NT2/D1 (cell line): ENCODE measurements at regions not wholly inside any gene's neighbourhood (a gene's known extent, or its start where the extent isn't known, plus 50 kb on each side); places are given as distances from the start of the nearest gene placed in this dataset.
A peak's percentile ranks its signal among the peaks of the same experiment; 100 is the strongest.
"Not testable (repeated sequence)": the region's sequence is repeated elsewhere in the genome, so short reads cannot be mapped to it uniquely, and the experiment has no call there.

ENCODE experiments used
- DNase-seq: peaks from one replicate; pipeline ENCODE4 v3.0.0-alpha.2; 2011; ENCODE audit warnings: low read depth, low spot score
- H3K27me3 ChIP-seq: 2 replicates; pipeline ENCODE4 v1.6.0; 2011; ENCODE audit warnings: mild to moderate bottlenecking; ENCODE audit not compliant: insufficient read length, insufficient read depth
- H3K36me3 ChIP-seq: 2 replicates; pipeline ENCODE4 v1.6.1; 2011; ENCODE audit warnings: mild to moderate bottlenecking, low read length, mixed read lengths; ENCODE audit not compliant: insufficient read depth, insufficient read length
- H3K4me1 ChIP-seq: 2 replicates; pipeline ENCODE4 v1.5.1; 2011; ENCODE audit not compliant: insufficient read depth, insufficient read length
- H3K4me3 ChIP-seq: 2 replicates; pipeline ENCODE4 v1.5.1; 2011; ENCODE audit warnings: low read depth; ENCODE audit not compliant: insufficient read length
- H3K9ac ChIP-seq: 2 replicates; pipeline ENCODE4 v1.6.0; 2011; ENCODE audit warnings: low read depth; ENCODE audit not compliant: insufficient read length
- H3K9me3 ChIP-seq: 2 replicates; pipeline ENCODE4 v1.5.1; 2011; ENCODE audit warnings: mild to moderate bottlenecking, low read length; ENCODE audit not compliant: insufficient read depth
- SUZ12 ChIP-seq: IDR thresholded peaks from 2 replicates; pipeline ENCODE4 v1.6.1; 2011; ENCODE audit not compliant: insufficient read length, insufficient read depth; ENCODE audit errors: extremely low read depth
- YY1 ChIP-seq: IDR thresholded peaks from 2 replicates; pipeline ENCODE4 v1.6.1; 2011; ENCODE audit not compliant: insufficient read length, insufficient read depth
- ZNF274 ChIP-seq: IDR thresholded peaks from 2 replicates; pipeline ENCODE4 v1.6.1; 2011; ENCODE audit warnings: mild to moderate bottlenecking, low read depth, low read length

GRCh38 chr12:127594351-127594970 lies 672.5 kb upstream of the TMEM132C start:
- no peaks in the 10 kb centered on the region for H3K9me3 ChIP-seq
- H3K4me1 ChIP-seq = no peaks in the 10 kb centered on the region
- TF ChIP-seq YY1 (no peak), SUZ12 (no peak), ZNF274 (no peak)
- no peak overlapping the region for H3K9ac ChIP-seq
- no peak overlapping the region for H3K4me3 ChIP-seq
- H3K27me3 ChIP-seq = no peaks in the 10 kb centered on the region
- peak; percentile 67 for DNase-seq
- no peaks in the 10 kb centered on the region for H3K36me3 ChIP-seq

GRCh38 chr12:127595506-127595905 lies 671.5 kb upstream of the TMEM132C start:
- no peak for DNase-seq
- Histone ChIP-seq H3K36me3 (no peaks in the 10 kb centered on the region), H3K27me3 (no peaks in the 10 kb centered on the region), H3K9me3 (no peaks in the 10 kb centered on the region), H3K4me3 (no peak overlapping the region), H3K4me1 (no peaks in the 10 kb centered on the region), H3K9ac (no peak overlapping the region)
- TF ChIP-seq ZNF274 = no peak
- no peak for TF ChIP-seq SUZ12
- no peak for TF ChIP-seq YY1

- no peaks in the 10 kb centered on the region for H3K9me3 ChIP-seq
- H3K9ac ChIP-seq = no peak overlapping the region
- no peaks in the 10 kb centered on the region for H3K4me1 ChIP-seq
- no peaks in the 10 kb centered on the region for H3K36me3 ChIP-seq
- H3K27me3 ChIP-seq = no peaks in the 10 kb centered on the region
- DNase-seq = no peak
- H3K4me3 ChIP-seq = no peak overlapping the region
- TF ChIP-seq SUZ12 (no peak), YY1 (no peak), ZNF274 (no peak)
Observed at GRCh38 chr12:127596891-127597290, 670.1 kb upstream of the TMEM132C start.

GRCh38 chr12:127599436-127599835 lies 667.5 kb upstream of the TMEM132C start:
- Histone ChIP-seq H3K9me3 (peaks cover under 1% of the 10 kb centered on the region; the same call in 1 of the 2 replicates), H3K4me3 (no peak overlapping the region), H3K36me3 (no peaks in the 10 kb centered on the region), H3K4me1 (no peaks in the 10 kb centered on the region), H3K27me3 (no peaks in the 10 kb centered on the region), H3K9ac (no peak overlapping the region)
- no peak for TF ChIP-seq SUZ12
- TF ChIP-seq ZNF274 = no peak
- TF ChIP-seq YY1 = no peak
- DNase-seq = no peak

- TF ChIP-seq YY1 = no peak
- TF ChIP-seq SUZ12 = no peak
- H3K9ac ChIP-seq = no peak overlapping the region
- H3K4me1 ChIP-seq = no peaks in the 10 kb centered on the region
- DNase-seq = no peak
- H3K9me3 ChIP-seq = peaks cover 7% of the 10 kb centered on the region; the same call in 1 of the 2 replicates
- no peak overlapping the region for H3K4me3 ChIP-seq
- H3K27me3 ChIP-seq = no peaks in the 10 kb centered on the region
- H3K36me3 ChIP-seq = no peaks in the 10 kb centered on the region
Observed at GRCh38 chr12:127600211-127600610, 666.8 kb upstream of the TMEM132C start.

GRCh38 chr12:127606476-127607015 lies 660.4 kb upstream of the TMEM132C start:
- no peak for DNase-seq
- no peak for TF ChIP-seq YY1
- no peak overlapping the region for H3K4me3 ChIP-seq
- no peaks in the 10 kb centered on the region for H3K27me3 ChIP-seq
- H3K4me1 ChIP-seq = no peaks in the 10 kb centered on the region
- peaks cover 19% of the 10 kb centered on the region for H3K9me3 ChIP-seq
- H3K9ac ChIP-seq = no peak overlapping the region
- no peaks in the 10 kb centered on the region for H3K36me3 ChIP-seq

GRCh38 chr12:127607146-127607725 lies 659.7 kb upstream of the TMEM132C start:
- no peaks in the 10 kb centered on the region for H3K36me3 ChIP-seq
- peaks cover 19% of the 10 kb centered on the region for H3K9me3 ChIP-seq
- no peaks in the 10 kb centered on the region for H3K27me3 ChIP-seq
- no peak overlapping the region for H3K9ac ChIP-seq
- no peaks in the 10 kb centered on the region for H3K4me1 ChIP-seq
- TF ChIP-seq SUZ12 = no peak
- no peak for TF ChIP-seq ZNF274
- TF ChIP-seq YY1 = no peak
- H3K4me3 ChIP-seq = no peak overlapping the region
- peak; percentile 48 for DNase-seq

GRCh38 chr12:127608359-127608758 lies 658.6 kb upstream of the TMEM132C start:
- not testable (repeated sequence) for H3K4me3 ChIP-seq, H3K4me1 ChIP-seq, H3K27me3 ChIP-seq, H3K9ac ChIP-seq, DNase-seq, H3K36me3 ChIP-seq
- peaks cover 19% of the 10 kb centered on the region for H3K9me3 ChIP-seq
